ENCODE measurements at regions not wholly inside any gene's neighbourhood (a gene's known extent, or its start where the extent isn't known, plus 50 kb on each side); places are given as distances from the start of the nearest gene placed in this dataset.

GRCh38 chr15:95528920-95529319 is 801.6 kb upstream of the NR2F2 start:
- H3K4me3 ChIP-seq (ENCODE audit: low read length), result no peak overlapping the region
- no peaks in the 10 kb centered on the region for H3K9me3 ChIP-seq (ENCODE audit: control insufficient read depth, low read length)
- no peaks in the 10 kb centered on the region for H3K4me1 ChIP-seq (ENCODE audit: control insufficient read depth, insufficient read depth, low read length)
- no peaks in the 10 kb centered on the region for H3K36me3 ChIP-seq (ENCODE audit: control insufficient read depth, insufficient read depth, low read length)
- no peaks in the 10 kb centered on the region for H3K27me3 ChIP-seq (ENCODE audit: control insufficient read depth, insufficient read depth, low read length)
- H3K9ac ChIP-seq (ENCODE audit: low read length), result no peak overlapping the region

GRCh38 chr15:95536638-95537037 is 793.9 kb upstream of the NR2F2 start:
- H3K4me3 ChIP-seq (ENCODE audit: low read length), result no peak overlapping the region
- no peak overlapping the region for H3K9ac ChIP-seq (ENCODE audit: low read length)
- no peaks in the 10 kb centered on the region for H3K9me3 ChIP-seq (ENCODE audit: control insufficient read depth, low read length)
- H3K27me3 ChIP-seq (ENCODE audit: control insufficient read depth, insufficient read depth, low read length), result no peaks in the 10 kb centered on the region
- H3K4me1 ChIP-seq (ENCODE audit: control insufficient read depth, insufficient read depth, low read length), result no peaks in the 10 kb centered on the region
- H3K36me3 ChIP-seq (ENCODE audit: control insufficient read depth, insufficient read depth, low read length), result no peaks in the 10 kb centered on the region

- H3K9me3 ChIP-seq (ENCODE audit: control insufficient read depth, low read length), result no peaks in the 10 kb centered on the region
- no peaks in the 10 kb centered on the region for H3K36me3 ChIP-seq (ENCODE audit: control insufficient read depth, insufficient read depth, low read length)
- H3K4me1 ChIP-seq (ENCODE audit: control insufficient read depth, insufficient read depth, low read length), result no peaks in the 10 kb centered on the region
- H3K27me3 ChIP-seq (ENCODE audit: control insufficient read depth, insufficient read depth, low read length), result no peaks in the 10 kb centered on the region
- no peak overlapping the region for H3K4me3 ChIP-seq (ENCODE audit: low read length)
- no peak overlapping the region for H3K9ac ChIP-seq (ENCODE audit: low read length)
Measured at GRCh38 chr15:95538693-95539092, 791.8 kb upstream of the NR2F2 start.

GRCh38 chr15:95541301-95541700 is 789.2 kb upstream of the NR2F2 start:
- Histone ChIP-seq H3K36me3 (ENCODE audit: control insufficient read depth, insufficient read depth, low read length) (no peaks in the 10 kb centered on the region), H3K9me3 (ENCODE audit: control insufficient read depth, low read length) (no peaks in the 10 kb centered on the region), H3K9ac (ENCODE audit: low read length) (no peak overlapping the region), H3K4me3 (ENCODE audit: low read length) (no peak overlapping the region), H3K4me1 (ENCODE audit: control insufficient read depth, insufficient read depth, low read length) (no peaks in the 10 kb centered on the region), H3K27me3 (ENCODE audit: control insufficient read depth, insufficient read depth, low read length) (no peaks in the 10 kb centered on the region)

GRCh38 chr15:95549168-95549738 is 781.2 kb upstream of the NR2F2 start:
- Histone ChIP-seq H3K4me3 (ENCODE audit: low read length) (no peak overlapping the region), H3K27me3 (ENCODE audit: control insufficient read depth, insufficient read depth, low read length) (no peaks in the 10 kb centered on the region)

GRCh38 chr15:95550702-95551101 is 779.8 kb upstream of the NR2F2 start:
- Histone ChIP-seq H3K27me3 (ENCODE audit: control insufficient read depth, insufficient read depth, low read length) (no peaks in the 10 kb centered on the region), H3K4me1 (ENCODE audit: control insufficient read depth, insufficient read depth, low read length) (no peaks in the 10 kb centered on the region), H3K9ac (ENCODE audit: low read length) (no peak overlapping the region), H3K36me3 (ENCODE audit: control insufficient read depth, insufficient read depth, low read length) (no peaks in the 10 kb centered on the region), H3K9me3 (ENCODE audit: control insufficient read depth, low read length) (no peaks in the 10 kb centered on the region), H3K4me3 (ENCODE audit: low read length) (no peak overlapping the region)

More at GRCh38 chr15:95549168-95549738, 781.2 kb upstream of the NR2F2 start:
- Histone ChIP-seq H3K36me3 (ENCODE audit: control insufficient read depth, insufficient read depth, low read length) (no peaks in the 10 kb centered on the region), H3K9me3 (ENCODE audit: control insufficient read depth, low read length) (no peaks in the 10 kb centered on the region), H3K4me1 (ENCODE audit: control insufficient read depth, insufficient read depth, low read length) (no peaks in the 10 kb centered on the region), H3K9ac (ENCODE audit: low read length) (no peak overlapping the region)

- H3K27me3 ChIP-seq (ENCODE audit: control insufficient read depth, insufficient read depth, low read length), result no peaks in the 10 kb centered on the region
- no peak overlapping the region for H3K4me3 ChIP-seq (ENCODE audit: low read length)
- no peaks in the 10 kb centered on the region for H3K9me3 ChIP-seq (ENCODE audit: control insufficient read depth, low read length)
- no peak overlapping the region for H3K9ac ChIP-seq (ENCODE audit: low read length)
- H3K4me1 ChIP-seq (ENCODE audit: control insufficient read depth, insufficient read depth, low read length), result no peaks in the 10 kb centered on the region
- H3K36me3 ChIP-seq (ENCODE audit: control insufficient read depth, insufficient read depth, low read length), result no peaks in the 10 kb centered on the region
Measured at GRCh38 chr15:95556225-95556624, 774.3 kb upstream of the NR2F2 start.

- Histone ChIP-seq H3K4me1 (ENCODE audit: control insufficient read depth, insufficient read depth, low read length) (no peaks in the 10 kb centered on the region), H3K27me3 (ENCODE audit: control insufficient read depth, insufficient read depth, low read length) (no peaks in the 10 kb centered on the region), H3K9ac (ENCODE audit: low read length) (no peak overlapping the region), H3K36me3 (ENCODE audit: control insufficient read depth, insufficient read depth, low read length) (no peaks in the 10 kb centered on the region), H3K4me3 (ENCODE audit: low read length) (no peak overlapping the region), H3K9me3 (ENCODE audit: control insufficient read depth, low read length) (no peaks in the 10 kb centered on the region)
Measured at GRCh38 chr15:95556866-95557225, 773.7 kb upstream of the NR2F2 start.

GRCh38 chr15:95557226-95558046 is 773.1 kb upstream of the NR2F2 start:
- Histone ChIP-seq H3K36me3 (ENCODE audit: control insufficient read depth, insufficient read depth, low read length) (no peaks in the 10 kb centered on the region), H3K27me3 (ENCODE audit: control insufficient read depth, insufficient read depth, low read length) (no peaks in the 10 kb centered on the region), H3K9ac (ENCODE audit: low read length) (no peak overlapping the region), H3K4me3 (ENCODE audit: low read length) (no peak overlapping the region), H3K4me1 (ENCODE audit: control insufficient read depth, insufficient read depth, low read length) (no peaks in the 10 kb centered on the region), H3K9me3 (ENCODE audit: control insufficient read depth, low read length) (no peaks in the 10 kb centered on the region)

- H3K9ac ChIP-seq (ENCODE audit: low read length), result no peak overlapping the region
- H3K4me3 ChIP-seq (ENCODE audit: low read length), result no peak overlapping the region
- H3K27me3 ChIP-seq (ENCODE audit: control insufficient read depth, insufficient read depth, low read length), result no peaks in the 10 kb centered on the region
- H3K9me3 ChIP-seq (ENCODE audit: control insufficient read depth, low read length), result no peaks in the 10 kb centered on the region
- no peaks in the 10 kb centered on the region for H3K36me3 ChIP-seq (ENCODE audit: control insufficient read depth, insufficient read depth, low read length)
- H3K4me1 ChIP-seq (ENCODE audit: control insufficient read depth, insufficient read depth, low read length), result no peaks in the 10 kb centered on the region
Measured at GRCh38 chr15:95558131-95558530, 772.4 kb upstream of the NR2F2 start.

GRCh38 chr15:95558916-95559315 is 771.6 kb upstream of the NR2F2 start:
- H3K9ac ChIP-seq (ENCODE audit: low read length), result no peak overlapping the region
- no peaks in the 10 kb centered on the region for H3K4me1 ChIP-seq (ENCODE audit: control insufficient read depth, insufficient read depth, low read length)
- no peaks in the 10 kb centered on the region for H3K36me3 ChIP-seq (ENCODE audit: control insufficient read depth, insufficient read depth, low read length)
- no peaks in the 10 kb centered on the region for H3K27me3 ChIP-seq (ENCODE audit: control insufficient read depth, insufficient read depth, low read length)
- H3K9me3 ChIP-seq (ENCODE audit: control insufficient read depth, low read length), result no peaks in the 10 kb centered on the region
- H3K4me3 ChIP-seq (ENCODE audit: low read length), result no peak overlapping the region

GRCh38 chr15:95559875-95560394 is 770.6 kb upstream of the NR2F2 start:
- H3K9me3 ChIP-seq (ENCODE audit: control insufficient read depth, low read length), result no peaks in the 10 kb centered on the region
- no peak overlapping the region for H3K4me3 ChIP-seq (ENCODE audit: low read length)
- no peak overlapping the region for H3K9ac ChIP-seq (ENCODE audit: low read length)
- no peaks in the 10 kb centered on the region for H3K36me3 ChIP-seq (ENCODE audit: control insufficient read depth, insufficient read depth, low read length)
- H3K4me1 ChIP-seq (ENCODE audit: control insufficient read depth, insufficient read depth, low read length), result no peaks in the 10 kb centered on the region
- no peaks in the 10 kb centered on the region for H3K27me3 ChIP-seq (ENCODE audit: control insufficient read depth, insufficient read depth, low read length)

Measured in mucosa of stomach (tissue), 1 donor.